Coronary artery (tissue), 2 donors: ENCODE measurements at regions not wholly inside any gene's neighbourhood (a gene's known extent, or its start where the extent isn't known, plus 50 kb on each side); places are given as distances from the start of the nearest gene placed in this dataset.
"Not testable (repeated sequence)": the region's sequence is repeated elsewhere in the genome, so short reads cannot be mapped to it uniquely, and the experiment has no call there.

Experiments used
- DNase-seq: peaks from one replicate; pipeline ENCODE4 v3.0.0-alpha.2; 2017; ENCODE audit warnings: low spot score
- H3K27ac ChIP-seq, 2 donors: fragments of 200-600 bp; sonication (generic); one replicate each; pipeline ENCODE4 v1.5.1; 2016 to 2019
- H3K4me3 ChIP-seq: fragments of 200-600 bp; sonication (generic); 2 replicates; pipeline ENCODE4 v1.5.1; 2016; ENCODE audit warnings: mild to moderate bottlenecking, moderate library complexity
- CTCF ChIP-seq: fragments of 200-600 bp; sonication (generic); IDR thresholded peaks from one replicate; pipeline ENCODE4 v1.5.1; 2019; ENCODE audit warnings: antibody characterized with exemption

- DNase-seq: no peak
- Histone ChIP-seq H3K27ac (no peak overlapping the region), H3K4me3 (no peak overlapping the region)
- TF ChIP-seq CTCF: no peak
Observed at GRCh38 chr10:84957427-84957826, 629.0 kb downstream of the CCSER2 start.

GRCh38 chr10:84965468-84965867 lies 637.1 kb downstream of the CCSER2 start:
- no peak overlapping the region for H3K4me3 ChIP-seq
- H3K27ac ChIP-seq: no peak overlapping the region
- no peak for DNase-seq
- TF ChIP-seq CTCF: no peak

GRCh38 chr10:84966708-84967441 lies 638.5 kb downstream of the CCSER2 start:
- Histone ChIP-seq H3K27ac (no peak overlapping the region), H3K4me3 (no peak overlapping the region)
- no peak for TF ChIP-seq CTCF
- no peak for DNase-seq

- H3K27ac ChIP-seq, H3K4me3 ChIP-seq, DNase-seq: not testable (repeated sequence)
Observed at GRCh38 chr10:84969297-84969696, 640.9 kb downstream of the CCSER2 start.

GRCh38 chr10:84987039-84987438 lies 658.6 kb downstream of the CCSER2 start:
- no peak for TF ChIP-seq CTCF
- no peak for DNase-seq
- Histone ChIP-seq H3K27ac (no peak overlapping the region), H3K4me3 (no peak overlapping the region)

- no peak for TF ChIP-seq CTCF
- no peak for DNase-seq
- Histone ChIP-seq H3K27ac (no peak overlapping the region), H3K4me3 (no peak overlapping the region)
Observed at GRCh38 chr10:84988011-84988410, 659.6 kb downstream of the CCSER2 start.

GRCh38 chr10:84990713-84991112 lies 662.3 kb downstream of the CCSER2 start:
- Histone ChIP-seq H3K4me3 (no peak overlapping the region), H3K27ac (no peak overlapping the region)
- no peak for TF ChIP-seq CTCF
- no peak for DNase-seq
